Liver (tissue), 3 donors: ENCODE measurements at regions not wholly inside any gene's neighbourhood (a gene's known extent, or its start where the extent isn't known, plus 50 kb on each side); places are given as distances from the start of the nearest gene placed in this dataset.

Experiments used
- EGR1 ChIP-seq, 2 donors: IDR thresholded peaks; 2 replicates each; pipeline ENCODE4 v1.6.1; 2016 to 2018; ENCODE audit warnings: antibody characterized with exemption in 2 of 2, low read depth in 2 of 2
- GABPA ChIP-seq, 2 donors: IDR thresholded peaks in 1 of 2; conservative IDR thresholded peaks in 1 of 2; 2 replicates each; pipeline ENCODE4 v1.6.1; 2016; ENCODE audit warnings: antibody characterized with exemption in 2 of 2, mild to moderate bottlenecking in 1 of 2, moderate library complexity in 1 of 2
- YY1 ChIP-seq: IDR thresholded peaks from 2 replicates; pipeline ENCODE4 v1.6.1; 2016; ENCODE audit warnings: antibody characterized with exemption, mild to moderate bottlenecking
- TF ChIP-seq, protein P1 (sequence below): fragments of 150-350 bp; IDR thresholded peaks from 2 replicates; pipeline ENCODE4 v1.5.1; 2017; ENCODE audit warnings: improper control_type of control experiment, low read depth, low read length; ENCODE audit not compliant: missing input control
- donor health status: healthy.
- donor health status: healthy.

- TF ChIP-seq EGR1 (IDR thresholded peaks at IDR 0.05; ENCODE audit: low read depth in 2 of 2) (no peak), GABPA (IDR thresholded peaks at IDR 0.05 in 1 of 2, conservative IDR thresholded peaks at IDR 0.05 in 1 of 2) (no peak), YY1 (no peak)
- TF ChIP-seq, protein P1, sequence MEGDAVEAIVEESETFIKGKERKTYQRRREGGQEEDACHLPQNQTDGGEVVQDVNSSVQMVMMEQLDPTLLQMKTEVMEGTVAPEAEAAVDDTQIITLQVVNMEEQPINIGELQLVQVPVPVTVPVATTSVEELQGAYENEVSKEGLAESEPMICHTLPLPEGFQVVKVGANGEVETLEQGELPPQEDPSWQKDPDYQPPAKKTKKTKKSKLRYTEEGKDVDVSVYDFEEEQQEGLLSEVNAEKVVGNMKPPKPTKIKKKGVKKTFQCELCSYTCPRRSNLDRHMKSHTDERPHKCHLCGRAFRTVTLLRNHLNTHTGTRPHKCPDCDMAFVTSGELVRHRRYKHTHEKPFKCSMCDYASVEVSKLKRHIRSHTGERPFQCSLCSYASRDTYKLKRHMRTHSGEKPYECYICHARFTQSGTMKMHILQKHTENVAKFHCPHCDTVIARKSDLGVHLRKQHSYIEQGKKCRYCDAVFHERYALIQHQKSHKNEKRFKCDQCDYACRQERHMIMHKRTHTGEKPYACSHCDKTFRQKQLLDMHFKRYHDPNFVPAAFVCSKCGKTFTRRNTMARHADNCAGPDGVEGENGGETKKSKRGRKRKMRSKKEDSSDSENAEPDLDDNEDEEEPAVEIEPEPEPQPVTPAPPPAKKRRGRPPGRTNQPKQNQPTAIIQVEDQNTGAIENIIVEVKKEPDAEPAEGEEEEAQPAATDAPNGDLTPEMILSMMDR = no peak
Observed at GRCh38 chr2:107543793-107544192, 282.9 kb upstream of the RGPD4 start.
